H9 (cell line): ENCODE measurements at regions not wholly inside any gene's neighbourhood (a gene's known extent, or its start where the extent isn't known, plus 50 kb on each side); places are given as distances from the start of the nearest gene placed in this dataset.

ENCODE experiments used
- DNase-seq: peaks from one replicate; pipeline ENCODE4 v3.0.0-alpha.2; 2017
- H2AFZ ChIP-seq: one replicate; pipeline ENCODE4 v1.6.1; 2013; ENCODE audit warnings: mild to moderate bottlenecking, low read length, control low read depth, moderate library complexity
- H2AK5ac ChIP-seq: 2 replicates; pipeline ENCODE4 v1.6.1; 2013; ENCODE audit warnings: low read length, control low read depth, mixed read lengths; ENCODE audit not compliant: insufficient read length
- H2BK120ac ChIP-seq: one replicate; pipeline ENCODE4 v1.6.1; 2013; ENCODE audit warnings: low read depth, mild to moderate bottlenecking, low read length, control low read depth, inconsistent platforms; ENCODE audit not compliant: poor library complexity, severe bottlenecking
- H2BK12ac ChIP-seq: 2 replicates; pipeline ENCODE4 v1.6.1; 2013; ENCODE audit warnings: low read length, control low read depth, mixed read lengths, low read depth; ENCODE audit not compliant: insufficient read length
- H2BK15ac ChIP-seq: 2 replicates; pipeline ENCODE4 v1.6.1; 2013; ENCODE audit warnings: low read depth, low read length, control low read depth
- H2BK20ac ChIP-seq: one replicate; pipeline ENCODE4 v1.6.1; 2013; ENCODE audit warnings: low read depth, mild to moderate bottlenecking, low read length, control low read depth, inconsistent platforms; ENCODE audit not compliant: poor library complexity, severe bottlenecking
- H2BK5ac ChIP-seq: 2 replicates; pipeline ENCODE4 v1.6.1; 2013; ENCODE audit warnings: low read length, control low read depth, mixed read lengths; ENCODE audit not compliant: insufficient read length
- H3K14ac ChIP-seq: 2 replicates; pipeline ENCODE4 v1.6.1; 2013; ENCODE audit warnings: low read length, control low read depth; ENCODE audit not compliant: insufficient read depth
- H3K18ac ChIP-seq: 2 replicates; pipeline ENCODE4 v1.6.1; 2013; ENCODE audit warnings: low read depth, mild to moderate bottlenecking, mixed read lengths, low read length, control low read depth; ENCODE audit not compliant: insufficient read length
- H3K23ac ChIP-seq: 2 replicates; pipeline ENCODE4 v1.6.1; 2013; ENCODE audit warnings: low read length, control low read depth, mixed read lengths, low read depth; ENCODE audit not compliant: insufficient read length
- H3K23me2 ChIP-seq: 2 replicates; pipeline ENCODE4 v1.6.1; 2013; ENCODE audit warnings: low read depth, mild to moderate bottlenecking, mixed read lengths, low read length, control low read depth; ENCODE audit not compliant: insufficient read length, poor library complexity, severe bottlenecking
- H3K27ac ChIP-seq: 2 replicates; pipeline ENCODE4 v1.5.1; 2013; ENCODE audit warnings: low read length, control low read depth, mixed read lengths, low read depth; ENCODE audit not compliant: insufficient read length
- H3K27me3 ChIP-seq: 2 replicates; pipeline ENCODE4 v1.6.1; 2013; ENCODE audit warnings: low read length, control low read depth, inconsistent platforms; ENCODE audit not compliant: insufficient read depth
- H3K4ac ChIP-seq: 2 replicates; pipeline ENCODE4 v1.6.1; 2013; ENCODE audit warnings: low read depth, mild to moderate bottlenecking, control low read depth, inconsistent platforms, low read length, moderate library complexity
- H3K4me1 ChIP-seq: 2 replicates; pipeline ENCODE4 v1.6.1; 2013; ENCODE audit warnings: low read length, control low read depth, inconsistent platforms; ENCODE audit not compliant: insufficient read depth
- H3K4me2 ChIP-seq: 2 replicates; pipeline ENCODE4 v1.6.1; 2013; ENCODE audit warnings: low read length, control low read depth, mixed read lengths; ENCODE audit not compliant: insufficient read length, insufficient read depth
- H3K56ac ChIP-seq: 2 replicates; pipeline ENCODE4 v1.6.1; 2013; ENCODE audit warnings: low read depth, mild to moderate bottlenecking, mixed read lengths, low read length, control low read depth; ENCODE audit not compliant: insufficient read length
- H3K79me1 ChIP-seq: 2 replicates; pipeline ENCODE4 v1.6.1; 2013; ENCODE audit warnings: low read depth, mild to moderate bottlenecking, moderate library complexity, low read length, control low read depth, inconsistent platforms; ENCODE audit not compliant: insufficient read depth, poor library complexity, severe bottlenecking
- H3K79me2 ChIP-seq: 2 replicates; pipeline ENCODE4 v1.6.1; 2013; ENCODE audit warnings: low read length, control low read depth, inconsistent platforms; ENCODE audit not compliant: insufficient read depth
- H3K9ac ChIP-seq: 2 replicates; pipeline ENCODE4 v1.6.1; 2013; ENCODE audit warnings: low read length, control low read depth, mixed read lengths; ENCODE audit not compliant: insufficient read length; ENCODE audit errors: extremely low read depth
- H3K9me3 ChIP-seq: one replicate; pipeline ENCODE4 v1.6.1; 2013; ENCODE audit warnings: low read depth, low read length, inconsistent platforms; ENCODE audit not compliant: control insufficient read depth
- H3T11ph ChIP-seq: one replicate; pipeline ENCODE4 v1.6.1; 2013; ENCODE audit warnings: mild to moderate bottlenecking, low read length, control low read depth, inconsistent platforms
- H4K20me1 ChIP-seq: one replicate; pipeline ENCODE4 v1.6.1; 2013; ENCODE audit not compliant: control insufficient read depth, insufficient read length, insufficient read depth
- H4K5ac ChIP-seq: 2 replicates; pipeline ENCODE4 v1.6.1; 2013; ENCODE audit warnings: low read depth, mild to moderate bottlenecking, mixed read lengths, low read length, control low read depth; ENCODE audit not compliant: insufficient read length
- H4K8ac ChIP-seq: replicated peaks from 2 replicates; pipeline ENCODE4 v1.6.1; 2013; ENCODE audit warnings: low read length, control low read depth, mixed read lengths, low read depth; ENCODE audit not compliant: insufficient read length
- H4K91ac ChIP-seq: 2 replicates; pipeline ENCODE4 v1.6.1; 2013; ENCODE audit warnings: low read depth, mild to moderate bottlenecking, moderate library complexity, mixed read lengths, low read length, control low read depth; ENCODE audit not compliant: insufficient read length
- H3K27ac Mint-ChIP-seq, 3 experiments: 2 replicates in 2 of 3; 3 replicates in 1 of 3; pipeline ENCODE4 v1.8.0; 2020 to 2021; ENCODE audit warnings: mixed read lengths in 3 of 3, mild to moderate bottlenecking in 1 of 3, moderate library complexity in 1 of 3
- H3K27me3 Mint-ChIP-seq: 2 replicates; pipeline ENCODE4 v1.8.0; 2021; ENCODE audit warnings: low read depth, mild to moderate bottlenecking, moderate library complexity, mixed read lengths
- H3K36me3 Mint-ChIP-seq, 3 experiments: 2 replicates in 2 of 3; 3 replicates in 1 of 3; pipeline ENCODE4 v1.8.0; 2020 to 2021; ENCODE audit warnings: low read depth in 3 of 3, mixed read lengths in 3 of 3; ENCODE audit not compliant: insufficient read depth in 1 of 3
- H3K4me1 Mint-ChIP-seq, 2 experiments: 2 replicates each; pipeline ENCODE4 v1.8.0; 2020; ENCODE audit warnings: mixed read lengths in 2 of 2
- H3K4me3 Mint-ChIP-seq, 2 experiments: 2 replicates in 1 of 2; 3 replicates in 1 of 2; pipeline ENCODE4 v1.8.0; 2020 to 2021; ENCODE audit warnings: mild to moderate bottlenecking in 2 of 2, mixed read lengths in 2 of 2, moderate library complexity in 1 of 2
- H3K9me3 Mint-ChIP-seq, 2 experiments: 2 replicates in 1 of 2; 3 replicates in 1 of 2; pipeline ENCODE4 v1.8.0; 2020; ENCODE audit warnings: mild to moderate bottlenecking in 2 of 2, mixed read lengths in 2 of 2, moderate library complexity in 1 of 2
- CTCF ChIP-seq: fragments of 200-600 bp; sonication (generic); conservative IDR thresholded peaks from 3 replicates; pipeline ENCODE4 v1.8.0; 2021; ENCODE audit warnings: antibody characterized with exemption, mild to moderate bottlenecking
- WGBS: extraction: QIAGEN DNeasy Blood & Tissue Kit; methylation state at CpG from one replicate; pipeline ENCODE4 v1.1.7; 2013; ENCODE audit warnings: missing lambda C conversion rate, low lambda C conversion rate, mixed read lengths; ENCODE audit not compliant: insufficient read length; ENCODE audit errors: extremely low coverage; 5-methylcytosine and 5-hydroxymethylcytosine counted together

DNA sequence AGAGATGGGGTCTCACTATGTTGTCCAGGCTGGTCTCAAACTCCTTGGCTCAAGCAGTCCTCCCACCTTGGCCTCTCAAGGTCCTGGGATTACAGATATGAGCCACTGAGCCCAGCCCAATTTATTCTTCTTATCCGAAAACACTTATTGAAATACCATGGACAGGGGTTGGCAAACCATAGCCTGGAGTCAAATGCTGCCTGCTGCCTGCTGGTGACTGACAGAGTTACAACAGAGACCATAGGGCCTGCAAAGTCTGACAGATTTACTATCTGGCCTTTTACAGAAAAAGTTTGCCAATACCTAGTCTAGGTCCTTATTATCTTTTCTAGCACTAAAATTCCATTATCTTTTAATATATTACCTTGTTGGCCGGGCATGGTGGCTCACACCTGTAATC, 87.1 kb upstream of the ZNF281 start:
- Mint-ChIP-seq H3K4me1 (no peaks in the 10 kb centered on the region), H3K36me3 (no peaks in the 10 kb centered on the region), H3K4me3 (no peak overlapping the region), H3K27me3 (no peaks in the 10 kb centered on the region; the same call in 1 of the 2 replicates), H3K27ac (no peak overlapping the region), H3K9me3 (no peaks in the 10 kb centered on the region)
- no peaks in the 10 kb centered on the region for H3K79me1 ChIP-seq
- WGBS = no CpG with 5 or more reads among the region's 2 CpGs
- H4K20me1 ChIP-seq = no peaks in the 10 kb centered on the region
- H3K23me2 ChIP-seq = no peaks in the 10 kb centered on the region
- DNase-seq = no peak
- no peaks in the 10 kb centered on the region for H3K27me3 ChIP-seq
- no peak overlapping the region for H4K5ac ChIP-seq
- H3K23ac ChIP-seq = no peak overlapping the region
- no peak overlapping the region for H3K4me2 ChIP-seq
- H3K18ac ChIP-seq = no peak overlapping the region
- H3K79me2 ChIP-seq = no peaks in the 10 kb centered on the region
- H2BK120ac ChIP-seq = no peak overlapping the region
- no peak overlapping the region for H4K91ac ChIP-seq
- no peak overlapping the region for H3K14ac ChIP-seq
- no peak overlapping the region for H2AK5ac ChIP-seq
- H2AFZ ChIP-seq = no peak overlapping the region
- no peak overlapping the region for H3T11ph ChIP-seq
- no peak overlapping the region for H3K27ac ChIP-seq
- no peak overlapping the region for H4K8ac ChIP-seq
- H3K9me3 ChIP-seq = no peaks in the 10 kb centered on the region
- no peak overlapping the region for H2BK12ac ChIP-seq
- no peak overlapping the region for H2BK5ac ChIP-seq
- no peak overlapping the region for H2BK20ac ChIP-seq
- H3K4ac ChIP-seq = no peak overlapping the region
- no peak; the same call in 2 of the 3 replicates for TF ChIP-seq CTCF
- H3K4me1 ChIP-seq = no peaks in the 10 kb centered on the region
- H2BK15ac ChIP-seq = no peak overlapping the region
- no peak overlapping the region for H3K56ac ChIP-seq
- no peak overlapping the region for H3K9ac ChIP-seq
